A673 (cell line): ENCODE measurements at regions not wholly inside any gene's neighbourhood (a gene's known extent, or its start where the extent isn't known, plus 50 kb on each side); places are given as distances from the start of the nearest gene placed in this dataset.

ENCODE experiments used
- EZH2 ChIP-seq: fragments of 200-600 bp; sonication (generic); IDR thresholded peaks from 2 replicates; pipeline ENCODE4 v1.6.1; 2017; ENCODE audit warnings: borderline replicate concordance, low read depth, mild to moderate bottlenecking, mixed read lengths, antibody characterized with exemption, low read length; ENCODE audit not compliant: poor library complexity, severe bottlenecking
- TF ChIP-seq, protein P1 (sequence below): fragments of 300-800, 200-600 bp; sonication (generic); conservative IDR thresholded peaks from 2 replicates; pipeline ENCODE4 v1.5.1; 2017; ENCODE audit warnings: low read depth, mild to moderate bottlenecking, antibody characterized with exemption, low read length, moderate library complexity, mixed read lengths

DNA sequence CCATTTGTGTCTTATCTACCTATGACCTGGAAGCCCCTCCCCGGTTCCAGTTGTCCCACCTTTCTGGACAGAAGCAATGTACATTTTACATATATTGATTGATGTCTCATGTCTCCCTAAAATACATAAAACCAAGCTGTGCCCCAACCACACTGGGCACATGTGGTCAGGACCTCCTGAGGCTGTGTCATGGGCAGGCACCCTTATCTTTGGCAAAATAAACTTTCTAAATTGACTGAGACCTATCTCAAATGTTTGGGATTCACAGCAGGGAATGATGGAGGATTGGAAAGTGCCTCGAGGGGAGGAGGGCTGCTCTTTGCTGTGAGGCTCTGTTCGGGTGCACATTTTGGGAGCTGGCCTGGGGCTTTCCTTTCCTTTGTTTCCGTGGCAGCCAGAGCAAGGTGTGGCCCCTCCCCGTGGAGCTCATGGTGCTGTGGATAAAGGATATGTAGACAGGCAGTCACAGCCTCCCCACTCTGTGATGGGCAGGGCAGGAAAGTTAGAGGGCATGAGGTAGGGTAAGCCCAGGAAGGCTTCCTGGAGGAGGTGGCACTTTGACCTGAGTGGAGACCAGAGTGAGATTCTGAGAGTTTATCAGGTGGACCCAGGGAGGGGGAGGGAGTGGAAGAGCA, 615.6 kb downstream of the TBC1D22A start:
- TF ChIP-seq, protein P1, sequence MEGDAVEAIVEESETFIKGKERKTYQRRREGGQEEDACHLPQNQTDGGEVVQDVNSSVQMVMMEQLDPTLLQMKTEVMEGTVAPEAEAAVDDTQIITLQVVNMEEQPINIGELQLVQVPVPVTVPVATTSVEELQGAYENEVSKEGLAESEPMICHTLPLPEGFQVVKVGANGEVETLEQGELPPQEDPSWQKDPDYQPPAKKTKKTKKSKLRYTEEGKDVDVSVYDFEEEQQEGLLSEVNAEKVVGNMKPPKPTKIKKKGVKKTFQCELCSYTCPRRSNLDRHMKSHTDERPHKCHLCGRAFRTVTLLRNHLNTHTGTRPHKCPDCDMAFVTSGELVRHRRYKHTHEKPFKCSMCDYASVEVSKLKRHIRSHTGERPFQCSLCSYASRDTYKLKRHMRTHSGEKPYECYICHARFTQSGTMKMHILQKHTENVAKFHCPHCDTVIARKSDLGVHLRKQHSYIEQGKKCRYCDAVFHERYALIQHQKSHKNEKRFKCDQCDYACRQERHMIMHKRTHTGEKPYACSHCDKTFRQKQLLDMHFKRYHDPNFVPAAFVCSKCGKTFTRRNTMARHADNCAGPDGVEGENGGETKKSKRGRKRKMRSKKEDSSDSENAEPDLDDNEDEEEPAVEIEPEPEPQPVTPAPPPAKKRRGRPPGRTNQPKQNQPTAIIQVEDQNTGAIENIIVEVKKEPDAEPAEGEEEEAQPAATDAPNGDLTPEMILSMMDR = no peak
- no peak for TF ChIP-seq EZH2
